CD4-positive, alpha-beta memory T cell (primary cell): ENCODE measurements at regions not wholly inside any gene's neighbourhood (a gene's known extent, or its start where the extent isn't known, plus 50 kb on each side); places are given as distances from the start of the nearest gene placed in this dataset.
"Not testable (repeated sequence)": the region's sequence is repeated elsewhere in the genome, so short reads cannot be mapped to it uniquely, and the experiment has no call there.

Experiments used
- CTCF ChIA-PET: fragments of 350-600 bp; sonication (Branson Sonifier 250); formaldehyde crosslinking; loops from one replicate; lab custom pipeline; 2021; ENCODE audit warnings: inconsistent platforms; ENCODE audit not compliant: partially characterized antibody; lab: Charles Lee
- POLR2A ChIA-PET: fragments of 350-600 bp; sonication (Branson Sonifier 250); formaldehyde crosslinking; loops from one replicate; lab custom pipeline; 2021; ENCODE audit not compliant: partially characterized antibody; lab: Charles Lee
- DNase-seq, 5 donors: peaks; one replicate each; pipeline versions ENCODE4 v3.0.0 to v3.0.0-alpha.2; 2020 to 2022; ENCODE audit warnings: mixed read lengths in 1 of 5
- H3K27ac ChIP-seq: one replicate; pipeline ENCODE4 v1.7.0; 2013; ENCODE audit warnings: low read depth, low read length
- H3K27me3 ChIP-seq: 2 replicates; pipeline ENCODE4 v1.7.0; 2013; ENCODE audit warnings: mild to moderate bottlenecking, low read length, moderate library complexity; ENCODE audit not compliant: insufficient read depth
- H3K36me3 ChIP-seq: 2 replicates; pipeline ENCODE4 v1.7.0; 2013; ENCODE audit warnings: mild to moderate bottlenecking, low read length, moderate library complexity; ENCODE audit not compliant: insufficient read depth
- H3K4me1 ChIP-seq: 2 replicates; pipeline ENCODE4 v1.7.0; 2013; ENCODE audit warnings: mild to moderate bottlenecking, low read length, moderate library complexity; ENCODE audit not compliant: insufficient read depth
- H3K4me3 ChIP-seq, 2 donors: one replicate each; pipeline ENCODE4 v1.7.0; 2013; ENCODE audit warnings: low read length in 2 of 2, mild to moderate bottlenecking in 1 of 2
- H3K9me3 ChIP-seq, 2 donors: one replicate each; pipeline ENCODE4 v1.7.0; 2013; ENCODE audit warnings: low read length in 2 of 2, control low read depth in 1 of 2; ENCODE audit not compliant: control insufficient read depth in 1 of 2
- H3K27ac Mint-ChIP-seq, 7 donors: one replicate each; pipeline ENCODE4 v1.8.0; 2020 to 2021; ENCODE audit warnings: mixed read lengths in 7 of 7, mild to moderate bottlenecking in 6 of 7, inconsistent platforms in 3 of 7, moderate library complexity in 3 of 7
- H3K27me3 Mint-ChIP-seq, 2 donors: one replicate each; pipeline ENCODE4 v1.8.0; 2020 to 2021; ENCODE audit warnings: mixed read lengths in 2 of 2
- H3K36me3 Mint-ChIP-seq, 2 donors: one replicate each; pipeline ENCODE4 v1.8.0; 2020 to 2021; ENCODE audit warnings: mixed read lengths in 2 of 2, inconsistent platforms in 1 of 2, mild to moderate bottlenecking in 1 of 2
- H3K4me1 Mint-ChIP-seq, 4 donors: one replicate each; pipeline ENCODE4 v1.8.0; 2020 to 2021; ENCODE audit warnings: mixed read lengths in 4 of 4, mild to moderate bottlenecking in 1 of 4
- H3K4me3 Mint-ChIP-seq, 8 donors: one replicate each; pipeline ENCODE4 v1.8.0; 2020 to 2021; ENCODE audit warnings: mixed read lengths in 8 of 8, mild to moderate bottlenecking in 7 of 8, moderate library complexity in 6 of 8, inconsistent platforms in 3 of 8
- H3K9me3 Mint-ChIP-seq, 8 donors: one replicate each; pipeline ENCODE4 v1.8.0; 2020 to 2021; ENCODE audit warnings: mixed read lengths in 8 of 8, mild to moderate bottlenecking in 5 of 8, inconsistent platforms in 3 of 8, moderate library complexity in 1 of 8
- intact Hi-C: fragments of 100-400 bp; cut with micrococcal nuclease; formaldehyde crosslinking; loops from one replicate; pipeline ENCODE4 v1.15.1; 2023

GRCh38 chr4:71111133-71111532 lies 117.7 kb downstream of the DCK start:
- Mint-ChIP-seq H3K4me1 (peaks cover 25 to 49% (median 43%) of the 10 kb centered on the region in 4 donors), H3K4me3 (peak overlapping the region in 3 of 8 donors; percentile 12 to 32 (median 26)), H3K27ac (peak overlapping the region; percentile 24 to 89 (median 78))
- H3K9me3 ChIP-seq, H3K9me3 Mint-ChIP-seq, intact Hi-C loops, POLR2A ChIA-PET, H3K36me3 ChIP-seq, H3K36me3 Mint-ChIP-seq, H3K4me3 ChIP-seq, CTCF ChIA-PET, H3K27ac ChIP-seq, H3K27me3 ChIP-seq, H3K27me3 Mint-ChIP-seq: not testable (repeated sequence)
- H3K4me1 ChIP-seq = peaks cover 56% of the 10 kb centered on the region
- peak in 4 of 5 donors; percentile 39 to 59 (median 52) for DNase-seq

- peaks cover 0 to 2% (median 0%) of the 10 kb centered on the region in 8 donors for H3K9me3 Mint-ChIP-seq
- ChIA-PET POLR2A (no interaction called here), CTCF (no interaction called here)
- H3K27ac Mint-ChIP-seq = no peak overlapping the region
- Histone ChIP-seq H3K4me1 (peaks cover 41% of the 10 kb centered on the region), H3K9me3 (no peaks in the 10 kb centered on the region), H3K36me3 (no peaks in the 10 kb centered on the region), H3K27ac (no peak overlapping the region), H3K27me3 (no peaks in the 10 kb centered on the region), H3K4me3 (no peak overlapping the region)
- H3K27me3 Mint-ChIP-seq = no peaks in the 10 kb centered on the region
- H3K4me1 Mint-ChIP-seq = peaks cover 17 to 37% (median 31%) of the 10 kb centered on the region in 4 donors
- no peak overlapping the region for H3K4me3 Mint-ChIP-seq
- no peaks in the 10 kb centered on the region for H3K36me3 Mint-ChIP-seq
- DNase-seq = no peak
- intact Hi-C loops = no loop called here
These were observed 119.8 kb downstream of the DCK start for GRCh38 chr4:71113294-71113693.

GRCh38 chr4:71120831-71121524 lies 127.5 kb downstream of the DCK start:
- H3K27me3 ChIP-seq = no peaks in the 10 kb centered on the region
- H3K27ac ChIP-seq = no peak overlapping the region
- no peaks in the 10 kb centered on the region for H3K4me1 ChIP-seq
- Mint-ChIP-seq H3K27me3 (peaks cover 0 to 2% of the 10 kb centered on the region in 2 donors), H3K36me3 (no peaks in the 10 kb centered on the region), H3K9me3 (no peaks in the 10 kb centered on the region), H3K4me1 (peaks cover 0 to 5% (median under 1%) of the 10 kb centered on the region in 4 donors), H3K27ac (no peak overlapping the region), H3K4me3 (no peak overlapping the region)
- intact Hi-C loops = no loop called here
- ChIA-PET POLR2A (no interaction called here), CTCF (no interaction called here)
- DNase-seq = no peak
- no peak overlapping the region for H3K4me3 ChIP-seq
- H3K9me3 ChIP-seq = no peaks in the 10 kb centered on the region
- no peaks in the 10 kb centered on the region for H3K36me3 ChIP-seq

- no peak overlapping the region for H3K27ac Mint-ChIP-seq
- CTCF ChIA-PET = no interaction called here
These were observed 130.5 kb downstream of the DCK start for GRCh38 chr4:71123951-71124350.

GRCh38 chr4:71125137-71125536 lies 131.7 kb downstream of the DCK start:
- Mint-ChIP-seq H3K4me3 (no peak overlapping the region), H3K9me3 (peaks cover 0 to 2% (median 0%) of the 10 kb centered on the region in 8 donors), H3K27me3 (peaks cover 0 to 3% of the 10 kb centered on the region in 2 donors), H3K4me1 (peaks cover 0 to 5% (median 0%) of the 10 kb centered on the region in 4 donors), H3K36me3 (no peaks in the 10 kb centered on the region), H3K27ac (no peak overlapping the region)
- intact Hi-C loops = no loop called here
- no peak for DNase-seq
- Histone ChIP-seq H3K4me1 (no peaks in the 10 kb centered on the region), H3K27ac (no peak overlapping the region), H3K36me3 (no peaks in the 10 kb centered on the region), H3K9me3 (no peaks in the 10 kb centered on the region), H3K4me3 (no peak overlapping the region), H3K27me3 (no peaks in the 10 kb centered on the region)
- ChIA-PET POLR2A (no interaction called here), CTCF (no interaction called here)

More at GRCh38 chr4:71123951-71124350, 130.5 kb downstream of the DCK start:
- H3K9me3 Mint-ChIP-seq = peaks cover 0 to 2% (median 0%) of the 10 kb centered on the region in 8 donors
- H3K4me1 Mint-ChIP-seq = peaks cover 0 to 5% (median 0%) of the 10 kb centered on the region in 4 donors
- Histone ChIP-seq H3K27me3 (no peaks in the 10 kb centered on the region), H3K4me1 (no peaks in the 10 kb centered on the region), H3K4me3 (no peak overlapping the region), H3K36me3 (no peaks in the 10 kb centered on the region), H3K27ac (no peak overlapping the region), H3K9me3 (no peaks in the 10 kb centered on the region)
- H3K27me3 Mint-ChIP-seq = peaks cover 0 to 3% of the 10 kb centered on the region in 2 donors
- DNase-seq = no peak
- intact Hi-C loops = no loop called here
- H3K4me3 Mint-ChIP-seq = no peak overlapping the region
- no peaks in the 10 kb centered on the region for H3K36me3 Mint-ChIP-seq
- POLR2A ChIA-PET = no interaction called here

- H3K4me3 ChIP-seq = no peak overlapping the region
- Mint-ChIP-seq H3K27me3 (peaks cover 0 to 3% of the 10 kb centered on the region in 2 donors), H3K27ac (no peak overlapping the region), H3K4me3 (no peak overlapping the region), H3K36me3 (no peaks in the 10 kb centered on the region), H3K9me3 (peaks cover 0 to 2% (median 0%) of the 10 kb centered on the region in 8 donors), H3K4me1 (peaks cover 0 to 5% (median 0%) of the 10 kb centered on the region in 4 donors)
- intact Hi-C loops = no loop called here
- no peaks in the 10 kb centered on the region for H3K36me3 ChIP-seq
- no peak for DNase-seq
- ChIA-PET CTCF (no interaction called here), POLR2A (no interaction called here)
- no peaks in the 10 kb centered on the region for H3K4me1 ChIP-seq
- no peaks in the 10 kb centered on the region for H3K9me3 ChIP-seq
- H3K27me3 ChIP-seq = no peaks in the 10 kb centered on the region
- H3K27ac ChIP-seq = no peak overlapping the region
These were observed 133.3 kb downstream of the DCK start for GRCh38 chr4:71126719-71127118.

GRCh38 chr4:71130827-71131603 lies 137.6 kb downstream of the DCK start:
- H3K27ac ChIP-seq = no peak overlapping the region
- H3K27ac Mint-ChIP-seq = no peak overlapping the region
- H3K36me3 Mint-ChIP-seq = no peaks in the 10 kb centered on the region
- ChIA-PET CTCF (interaction anchor here (0.6 kb wide), 1 partner anchor 247 kb away, joined by 3 read pairs; no protein-coding TSS in a partner anchor), POLR2A (no interaction called here)
- H3K27me3 ChIP-seq = no peaks in the 10 kb centered on the region
- no peaks in the 10 kb centered on the region for H3K36me3 ChIP-seq
- intact Hi-C loops = no loop called here
- H3K9me3 Mint-ChIP-seq = peaks cover 0 to 2% (median 0%) of the 10 kb centered on the region in 8 donors
- H3K9me3 ChIP-seq = no peaks in the 10 kb centered on the region
- no peak overlapping the region for H3K4me3 ChIP-seq
- no peaks in the 10 kb centered on the region for H3K4me1 Mint-ChIP-seq
- H3K4me1 ChIP-seq = no peaks in the 10 kb centered on the region
- no peak for DNase-seq
- no peak overlapping the region for H3K4me3 Mint-ChIP-seq
- peaks cover 0 to 1% of the 10 kb centered on the region in 2 donors for H3K27me3 Mint-ChIP-seq
